HG03342 (cell line): ENCODE measurements at regions not wholly inside any gene's neighbourhood (a gene's known extent, or its start where the extent isn't known, plus 50 kb on each side); places are given as distances from the start of the nearest gene placed in this dataset.

ENCODE experiments used
- ATAC-seq: cut with Tn5 transposase; IDR thresholded peaks from one replicate; pipeline ENCODE4 v1.9.1; 2021; ENCODE audit warnings: mild to moderate bottlenecking, moderate library complexity; ENCODE audit not compliant: unreplicated experiment

DNA sequence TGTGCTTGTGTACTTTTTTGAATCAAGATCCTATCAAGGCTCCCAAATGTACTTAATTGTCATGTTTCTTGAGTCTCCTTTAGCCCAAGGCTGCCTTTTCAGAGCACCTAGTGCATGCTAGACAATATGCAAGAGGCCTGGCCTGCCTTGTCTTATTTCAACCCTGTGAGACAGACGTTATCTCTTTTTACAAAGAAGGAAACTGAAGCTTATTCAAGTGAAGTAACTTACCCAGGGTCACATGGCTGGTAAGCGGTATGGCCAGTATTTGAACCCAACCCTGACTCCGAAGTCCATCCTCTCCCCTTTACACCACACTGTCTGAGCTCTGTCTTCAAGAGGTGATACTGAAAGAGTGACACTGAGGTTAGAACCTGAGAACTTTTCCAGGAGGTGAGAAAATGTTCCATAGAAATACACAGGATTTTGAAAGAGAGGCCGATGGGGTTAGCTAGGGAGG lies 505.1 kb downstream of the FOXO1 start:
- ATAC-seq, result no peak

DNA sequence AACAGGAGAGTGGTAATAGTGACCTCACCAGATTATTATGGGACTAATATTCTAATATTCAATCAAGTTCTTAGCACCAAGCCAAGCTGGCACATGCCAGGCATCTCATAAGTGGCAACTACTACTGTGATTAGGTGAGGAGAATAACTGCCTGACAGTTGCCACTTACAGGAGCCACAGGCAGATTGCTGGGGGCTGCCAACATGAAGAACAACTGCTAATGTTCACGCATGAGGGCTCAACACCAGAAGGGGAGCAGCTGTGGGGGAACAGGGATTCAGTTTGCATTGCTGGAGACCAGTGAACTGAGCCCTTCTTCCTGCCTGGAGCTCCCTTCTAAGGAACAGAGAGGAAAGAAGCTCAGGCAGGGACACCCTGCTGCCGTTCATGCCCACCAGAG lies 504.5 kb downstream of the FOXO1 start:
- ATAC-seq, result no peak

- no peak for ATAC-seq
These were observed 503.1 kb downstream of the FOXO1 start for GRCh38 chr13:40163066-40164000.

GRCh38 chr13:40164133-40164532 lies 502.3 kb downstream of the FOXO1 start:
- no peak for ATAC-seq

DNA sequence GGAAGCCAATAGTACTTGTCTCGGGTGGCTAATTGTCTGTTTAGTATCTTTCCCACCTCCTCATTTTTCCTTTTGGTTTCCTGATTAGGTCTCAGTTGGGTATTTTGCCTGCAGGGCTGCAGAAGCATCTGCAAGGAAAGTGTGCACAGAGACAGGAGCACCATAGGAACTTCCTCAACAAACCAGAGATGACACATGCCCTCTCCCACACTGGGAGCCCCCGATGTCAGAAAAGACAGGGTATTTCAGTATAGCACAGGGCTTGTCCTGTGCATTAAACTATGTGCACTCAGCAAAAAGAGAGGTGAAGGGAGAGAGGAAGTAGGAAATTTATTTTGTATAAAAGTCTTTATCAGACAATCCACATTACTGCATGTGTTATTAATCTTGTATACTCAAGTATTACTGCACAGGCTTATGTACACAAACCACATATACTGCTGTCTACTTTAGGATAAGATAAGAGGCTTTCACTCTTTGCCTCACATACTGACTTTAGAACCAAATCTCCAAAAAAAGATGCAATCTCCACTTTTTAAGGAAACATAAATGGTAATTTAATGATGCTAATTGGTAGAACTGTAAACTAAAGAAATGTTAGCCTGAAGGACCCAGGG lies 501.0 kb downstream of the FOXO1 start:
- ATAC-seq, result no peak

- ATAC-seq, result no peak
These were observed 499.1 kb downstream of the FOXO1 start for GRCh38 chr13:40167327-40167726.

- ATAC-seq, result no peak
These were observed 497.8 kb downstream of the FOXO1 start for GRCh38 chr13:40168425-40169166.

DNA sequence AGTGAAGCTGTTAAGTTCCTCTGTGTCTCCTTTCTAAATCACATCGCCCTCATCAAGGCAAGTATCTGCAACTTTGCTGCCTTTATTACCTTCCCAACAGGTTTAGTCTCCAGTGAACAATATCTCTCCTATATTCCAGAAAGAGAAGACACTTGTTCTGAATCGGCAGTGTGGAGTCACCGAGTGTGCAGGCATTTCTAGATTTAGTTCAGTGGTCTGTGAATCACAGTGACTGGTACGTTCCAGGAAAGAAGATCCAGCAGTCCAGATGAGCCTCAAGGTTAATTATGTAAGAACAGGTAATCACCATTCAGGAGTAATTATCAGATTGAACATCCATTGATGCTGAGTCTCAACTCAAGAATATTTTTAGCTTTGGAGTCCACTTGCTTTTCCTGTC lies 497.0 kb downstream of the FOXO1 start:
- ATAC-seq, result no peak

GRCh38 chr13:40170091-40170490 lies 496.4 kb downstream of the FOXO1 start:
- no peak for ATAC-seq

DNA sequence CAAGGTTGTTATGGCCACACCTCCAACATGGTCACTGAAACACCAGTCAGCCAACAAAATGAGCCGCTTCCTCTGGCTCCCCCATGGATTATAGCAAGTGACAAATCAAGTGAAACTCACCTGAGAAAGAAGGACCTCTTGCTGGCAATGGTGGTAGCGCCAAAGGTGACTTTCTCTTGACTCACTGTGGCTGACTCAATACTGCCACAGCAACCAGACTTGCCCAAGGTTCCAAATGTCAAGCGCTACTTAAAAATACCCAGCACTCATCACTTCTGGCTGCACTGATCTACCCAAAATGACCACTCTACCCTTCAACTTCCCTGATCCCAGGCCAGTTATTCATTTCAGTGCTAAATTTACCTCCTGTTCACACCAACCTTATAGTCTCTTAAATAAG lies 495.5 kb downstream of the FOXO1 start:
- ATAC-seq, result no peak

GRCh38 chr13:40171566-40171965 lies 494.9 kb downstream of the FOXO1 start:
- no peak for ATAC-seq

DNA sequence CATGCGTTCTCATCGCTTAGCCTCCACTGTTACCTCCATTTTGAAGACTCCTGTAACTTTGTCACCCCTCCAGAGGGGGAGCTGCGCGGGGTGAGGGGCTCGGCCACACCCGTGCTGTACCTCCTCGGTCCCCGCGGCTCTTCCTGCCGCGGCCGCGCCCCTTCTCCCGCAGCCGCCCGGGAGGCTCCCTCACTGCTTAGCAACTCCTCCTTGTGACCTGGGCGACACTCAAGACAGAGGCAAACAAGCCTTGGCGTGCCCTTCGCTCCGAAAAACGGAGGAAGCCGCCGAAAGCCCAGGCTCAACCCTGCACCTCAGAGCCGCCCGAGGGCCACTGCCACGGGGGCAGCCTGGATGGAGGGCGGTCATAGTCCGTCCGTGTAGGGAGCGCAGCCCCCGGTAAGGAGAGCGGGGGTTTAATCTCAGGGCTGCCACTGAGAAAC lies 494.3 kb downstream of the FOXO1 start:
- no peak for ATAC-seq

DNA sequence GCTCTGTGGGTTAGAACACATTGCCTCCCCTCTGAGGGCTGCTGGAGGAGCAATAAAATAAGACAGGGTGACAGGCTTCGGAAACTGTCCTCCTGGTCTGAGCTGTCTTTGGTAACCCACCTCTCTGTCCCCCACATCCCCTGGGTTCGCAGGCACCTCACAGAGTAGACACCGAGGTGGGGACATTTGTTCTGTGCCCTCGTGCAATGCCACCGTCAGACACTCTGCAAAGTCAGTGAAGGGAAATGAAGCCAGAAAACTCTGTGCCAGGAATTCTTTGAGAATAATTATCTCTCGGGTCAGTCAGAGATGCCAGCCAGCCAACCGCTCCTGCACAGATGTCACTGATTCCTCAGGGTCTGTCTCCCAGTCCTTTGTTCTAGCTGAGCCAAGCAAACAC lies 493.6 kb downstream of the FOXO1 start:
- ATAC-seq, result no peak

GRCh38 chr13:40175639-40176038 lies 490.8 kb downstream of the FOXO1 start:
- no peak for ATAC-seq

DNA sequence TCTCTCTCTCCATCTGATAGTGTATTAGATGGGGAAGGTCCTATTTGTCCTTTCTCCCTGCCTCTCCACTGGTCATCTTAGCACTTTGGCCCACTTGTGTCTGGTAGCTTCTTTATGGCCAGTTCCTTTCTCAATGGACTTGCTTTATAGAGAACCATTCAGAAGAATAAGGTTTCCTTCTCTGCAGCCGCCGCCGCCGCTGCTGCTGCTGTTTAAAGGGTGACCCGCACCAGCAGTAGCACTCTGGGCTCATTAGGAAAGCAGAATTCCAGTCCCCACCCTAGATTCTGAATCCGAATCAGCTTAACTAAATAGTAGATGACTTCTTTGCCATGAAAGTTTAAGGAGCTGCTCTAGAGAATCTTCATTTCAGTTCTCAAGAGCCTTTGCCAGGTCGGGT lies 490.2 kb downstream of the FOXO1 start:
- ATAC-seq, result no peak

DNA sequence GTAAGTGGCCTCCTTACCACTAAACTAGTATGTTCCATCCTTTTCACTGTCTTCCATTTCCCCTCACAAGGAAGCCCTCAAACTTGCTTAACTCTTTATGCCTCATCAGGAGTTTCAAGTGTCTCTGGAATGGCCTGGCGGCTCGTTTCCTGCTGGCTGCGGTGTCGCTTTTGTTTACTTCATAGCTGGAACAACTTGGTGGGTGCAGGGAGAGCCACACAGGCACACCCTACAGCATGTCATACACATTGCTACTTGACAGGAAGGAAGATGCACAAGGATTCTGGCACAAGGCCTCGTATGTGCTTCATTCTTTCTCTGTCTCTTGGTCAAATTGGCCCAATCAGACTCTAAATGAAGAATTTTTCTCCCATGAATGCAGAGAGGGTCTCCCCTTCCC lies 488.3 kb downstream of the FOXO1 start:
- no peak for ATAC-seq

DNA sequence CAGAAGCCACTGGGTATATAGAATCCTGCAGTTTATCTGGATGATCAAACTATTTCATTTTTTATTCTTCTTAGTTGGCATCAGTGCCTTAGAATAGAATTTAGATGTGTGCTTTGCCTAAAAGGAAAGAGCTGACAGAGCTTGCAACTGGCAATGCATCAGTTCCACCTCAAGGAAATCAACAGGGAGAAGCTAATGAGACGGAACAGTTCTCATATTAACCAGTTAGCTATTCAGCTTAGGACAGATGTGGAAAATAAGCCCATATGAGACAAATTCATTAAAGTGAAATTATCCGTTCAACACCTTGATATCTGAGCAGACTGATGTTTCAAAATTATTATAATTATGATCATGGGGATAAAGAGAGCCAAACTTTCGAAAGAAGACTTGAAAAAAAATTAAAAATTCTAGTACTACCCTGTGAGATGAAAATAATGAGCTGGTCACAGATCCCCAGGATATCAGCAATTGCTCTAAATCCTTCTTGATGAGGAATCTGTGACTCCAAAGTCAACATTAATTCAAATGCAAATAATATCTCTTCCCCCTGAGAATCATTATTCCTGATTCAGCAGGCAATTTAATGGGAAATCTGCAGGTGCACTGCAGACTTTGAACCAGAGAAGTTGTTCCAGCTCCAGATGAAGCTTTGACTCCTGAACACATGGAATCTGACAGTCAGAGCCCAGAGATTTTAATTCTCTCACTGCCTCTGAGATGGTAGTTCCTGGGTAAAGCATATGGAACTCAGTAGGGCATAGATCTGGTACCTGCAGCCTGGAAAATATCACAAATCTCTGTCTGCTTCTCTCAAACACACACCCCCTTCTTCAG lies 486.8 kb downstream of the FOXO1 start:
- ATAC-seq, result no peak

GRCh38 chr13:40180776-40181175 lies 485.7 kb downstream of the FOXO1 start:
- no peak for ATAC-seq

GRCh38 chr13:40181203-40181845 lies 485.1 kb downstream of the FOXO1 start:
- no peak for ATAC-seq

DNA sequence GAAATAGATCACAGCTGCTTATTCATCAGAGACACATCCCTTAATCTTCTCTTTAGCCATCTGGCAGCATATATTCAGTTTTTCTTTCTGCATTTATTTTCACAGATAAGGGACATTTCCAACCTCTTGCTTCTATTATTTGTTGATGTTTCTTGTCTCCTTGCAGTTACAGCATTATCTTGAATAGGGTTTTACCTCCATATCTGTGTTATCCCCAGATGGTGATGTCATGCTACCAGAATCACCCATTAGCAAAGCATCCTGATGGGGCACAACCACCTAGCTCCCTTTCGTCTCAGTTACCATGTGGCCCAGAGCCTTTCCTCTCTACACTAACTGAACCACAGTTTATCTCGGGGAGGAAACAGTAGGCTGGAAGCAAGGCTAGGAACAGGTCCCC lies 483.9 kb downstream of the FOXO1 start:
- ATAC-seq, result no peak
